DND-41 (cell line): ENCODE measurements at regions not wholly inside any gene's neighbourhood (a gene's known extent, or its start where the extent isn't known, plus 50 kb on each side); places are given as distances from the start of the nearest gene placed in this dataset.

Experiments
- EZH2 ChIP-seq: IDR thresholded peaks from 3 replicates; pipeline ENCODE4 v1.6.1; 2012; ENCODE audit warnings: borderline replicate concordance, low read depth, mild to moderate bottlenecking, moderate library complexity, low read length, inconsistent platforms; ENCODE audit not compliant: severe bottlenecking
- TF ChIP-seq, protein P1 (sequence below): IDR thresholded peaks from 2 replicates; pipeline ENCODE4 v1.5.1; 2012; ENCODE audit warnings: borderline replicate concordance, low read length, moderate library complexity, mild to moderate bottlenecking; ENCODE audit not compliant: poor library complexity, severe bottlenecking; ENCODE audit errors: extremely low read depth

DNA sequence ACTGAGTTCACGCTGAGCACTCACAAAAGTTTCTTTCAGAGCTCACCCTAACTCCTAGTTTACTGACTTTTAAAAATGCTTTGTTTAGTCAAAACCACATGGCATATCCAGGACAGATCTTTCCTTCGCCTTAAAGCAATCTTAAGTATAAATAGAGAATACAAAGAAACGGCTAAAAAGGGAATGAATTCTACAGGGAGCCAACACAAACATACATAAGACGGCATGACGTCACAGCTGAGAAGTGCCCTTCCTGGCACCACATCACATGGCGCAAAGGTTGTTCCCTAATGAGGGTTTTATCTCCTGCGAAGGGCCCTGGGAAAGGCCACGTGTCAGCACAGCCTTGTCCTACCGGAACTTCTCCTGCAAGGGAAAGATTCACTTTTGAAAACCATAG is 141.3 kb downstream of the IRX1 start:
- TF ChIP-seq, protein P1, sequence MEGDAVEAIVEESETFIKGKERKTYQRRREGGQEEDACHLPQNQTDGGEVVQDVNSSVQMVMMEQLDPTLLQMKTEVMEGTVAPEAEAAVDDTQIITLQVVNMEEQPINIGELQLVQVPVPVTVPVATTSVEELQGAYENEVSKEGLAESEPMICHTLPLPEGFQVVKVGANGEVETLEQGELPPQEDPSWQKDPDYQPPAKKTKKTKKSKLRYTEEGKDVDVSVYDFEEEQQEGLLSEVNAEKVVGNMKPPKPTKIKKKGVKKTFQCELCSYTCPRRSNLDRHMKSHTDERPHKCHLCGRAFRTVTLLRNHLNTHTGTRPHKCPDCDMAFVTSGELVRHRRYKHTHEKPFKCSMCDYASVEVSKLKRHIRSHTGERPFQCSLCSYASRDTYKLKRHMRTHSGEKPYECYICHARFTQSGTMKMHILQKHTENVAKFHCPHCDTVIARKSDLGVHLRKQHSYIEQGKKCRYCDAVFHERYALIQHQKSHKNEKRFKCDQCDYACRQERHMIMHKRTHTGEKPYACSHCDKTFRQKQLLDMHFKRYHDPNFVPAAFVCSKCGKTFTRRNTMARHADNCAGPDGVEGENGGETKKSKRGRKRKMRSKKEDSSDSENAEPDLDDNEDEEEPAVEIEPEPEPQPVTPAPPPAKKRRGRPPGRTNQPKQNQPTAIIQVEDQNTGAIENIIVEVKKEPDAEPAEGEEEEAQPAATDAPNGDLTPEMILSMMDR: no peak
- TF ChIP-seq EZH2: no peak
